Activated CD4-positive, CD25-positive, alpha-beta regulatory T cell treated with anti-CD3 and anti-CD28 coated beads, Interleukin-2, amount 50 U/mL, for 72 hours (primary cell): ENCODE measurements at regions not wholly inside any gene's neighbourhood (a gene's known extent, or its start where the extent isn't known, plus 50 kb on each side); places are given as distances from the start of the nearest gene placed in this dataset.

Experiments
- DNase-seq: peaks from one replicate; pipeline ENCODE4 v3.0.0; 2021

GRCh38 chr2:41905597-41906337, 142.1 kb upstream of the PKDCC start:
- no peak for DNase-seq

- DNase-seq, result no peak
These were observed 141.5 kb upstream of the PKDCC start for GRCh38 chr2:41906338-41906725.

- no peak for DNase-seq
These were observed 140.7 kb upstream of the PKDCC start for GRCh38 chr2:41907141-41907540.

- DNase-seq, result no peak
These were observed 140.0 kb upstream of the PKDCC start for GRCh38 chr2:41907771-41908207.

GRCh38 chr2:41908349-41908748, 139.5 kb upstream of the PKDCC start:
- DNase-seq, result no peak

- DNase-seq, result no peak
These were observed 138.2 kb upstream of the PKDCC start for GRCh38 chr2:41909584-41909983.

GRCh38 chr2:41910126-41910525, 137.7 kb upstream of the PKDCC start:
- no peak for DNase-seq

GRCh38 chr2:41911033-41911432, 136.8 kb upstream of the PKDCC start:
- no peak for DNase-seq

- DNase-seq, result no peak
These were observed 135.5 kb upstream of the PKDCC start for GRCh38 chr2:41912337-41912736.

- no peak for DNase-seq
These were observed 135.0 kb upstream of the PKDCC start for GRCh38 chr2:41912776-41913175.

- DNase-seq, result no peak
These were observed 134.5 kb upstream of the PKDCC start for GRCh38 chr2:41913311-41913710.

- no peak for DNase-seq
These were observed 133.8 kb upstream of the PKDCC start for GRCh38 chr2:41913921-41914609.

- no peak for DNase-seq
These were observed 132.9 kb upstream of the PKDCC start for GRCh38 chr2:41914936-41915335.

GRCh38 chr2:41916177-41916576, 131.6 kb upstream of the PKDCC start:
- no peak for DNase-seq

- DNase-seq, result no peak
These were observed 130.2 kb upstream of the PKDCC start for GRCh38 chr2:41917587-41917986.

- DNase-seq, result no peak
These were observed 128.7 kb upstream of the PKDCC start for GRCh38 chr2:41919135-41919534.

- DNase-seq, result no peak
These were observed 127.6 kb upstream of the PKDCC start for GRCh38 chr2:41920181-41920580.

GRCh38 chr2:41920812-41921211, 127.0 kb upstream of the PKDCC start:
- no peak for DNase-seq

- DNase-seq, result no peak
These were observed 125.6 kb upstream of the PKDCC start for GRCh38 chr2:41922177-41922576.

GRCh38 chr2:41923156-41923786, 124.5 kb upstream of the PKDCC start:
- no peak for DNase-seq

- DNase-seq, result no peak
These were observed 123.8 kb upstream of the PKDCC start for GRCh38 chr2:41924024-41924423.

GRCh38 chr2:41924709-41925408, 123.0 kb upstream of the PKDCC start:
- no peak for DNase-seq

GRCh38 chr2:41925712-41926111, 122.1 kb upstream of the PKDCC start:
- no peak for DNase-seq
